HUDEP-2 (cell line): ENCODE measurements at regions not wholly inside any gene's neighbourhood (a gene's known extent, or its start where the extent isn't known, plus 50 kb on each side); places are given as distances from the start of the nearest gene placed in this dataset.
"Not testable (repeated sequence)": the region's sequence is repeated elsewhere in the genome, so short reads cannot be mapped to it uniquely, and the experiment has no call there.

ENCODE experiments used
- DNase-seq, 76 experiments: peaks; one replicate each; lab custom pipeline; 2025; ENCODE audit not compliant: unreplicated experiment in 76 of 76; lab: John Stamatoyannopoulos, UW

GRCh38 chr4:138861135-138861534 is 154.4 kb upstream of the NOCT start:
- DNase-seq: no peak

- DNase-seq: not testable (repeated sequence)
Measured at GRCh38 chr4:138860357-138860756, 155.2 kb upstream of the NOCT start.

GRCh38 chr4:138859254-138859653 is 156.3 kb upstream of the NOCT start:
- no peak for DNase-seq

- DNase-seq: no peak
Measured at GRCh38 chr4:138858419-138858818, 157.2 kb upstream of the NOCT start.

GRCh38 chr4:138857416-138857815 is 158.2 kb upstream of the NOCT start:
- no peak for DNase-seq

GRCh38 chr4:138852681-138853080 is 162.9 kb upstream of the NOCT start:
- no peak for DNase-seq

- no peak for DNase-seq
Measured at GRCh38 chr4:138851391-138852335, 163.9 kb upstream of the NOCT start.

GRCh38 chr4:138845664-138846063 is 169.9 kb upstream of the NOCT start:
- DNase-seq: no peak

GRCh38 chr4:138845054-138845453 is 170.5 kb upstream of the NOCT start:
- DNase-seq: no peak

GRCh38 chr4:138843616-138844015 is 172.0 kb upstream of the NOCT start:
- no peak for DNase-seq

- no peak for DNase-seq
Measured at GRCh38 chr4:138841343-138841742, 174.2 kb upstream of the NOCT start.

GRCh38 chr4:138838251-138838650 is 177.3 kb upstream of the NOCT start:
- no peak for DNase-seq

GRCh38 chr4:138835832-138836533 is 179.6 kb upstream of the NOCT start:
- peak in 6 of 76 experiments; percentile 1 to 20 (median 2) for DNase-seq

- no peak for DNase-seq
Measured at GRCh38 chr4:138833974-138834373, 181.6 kb upstream of the NOCT start.

- DNase-seq: no peak
Measured at GRCh38 chr4:138832563-138832962, 183.0 kb upstream of the NOCT start.

GRCh38 chr4:138831948-138832347 is 183.6 kb upstream of the NOCT start:
- no peak for DNase-seq

GRCh38 chr4:138828926-138829325 is 186.7 kb upstream of the NOCT start:
- DNase-seq: no peak

- DNase-seq: no peak
Measured at GRCh38 chr4:138826754-138827153, 188.8 kb upstream of the NOCT start.

GRCh38 chr4:138826322-138826721 is 189.3 kb upstream of the NOCT start:
- no peak for DNase-seq

- DNase-seq: no peak
Measured at GRCh38 chr4:138821331-138821730, 194.2 kb upstream of the NOCT start.

- no peak for DNase-seq
Measured at GRCh38 chr4:138816875-138817274, 198.7 kb upstream of the NOCT start.

GRCh38 chr4:138815811-138816210 is 199.8 kb upstream of the NOCT start:
- no peak for DNase-seq
